H1 (cell line): ENCODE measurements at regions not wholly inside any gene's neighbourhood (a gene's known extent, or its start where the extent isn't known, plus 50 kb on each side); places are given as distances from the start of the nearest gene placed in this dataset.

ENCODE experiments used
- CTCF ChIA-PET: fragments of 300-600 bp; sonication (Branson Sonifier 250); formaldehyde crosslinking; loops from one replicate; lab custom pipeline; 2021; ENCODE audit not compliant: partially characterized antibody; lab: Charles Lee
- POLR2A ChIA-PET: fragments of 300-600 bp; sonication (Branson Sonifier 250); formaldehyde crosslinking; loops from one replicate; lab custom pipeline; 2021; ENCODE audit warnings: inconsistent platforms; ENCODE audit not compliant: partially characterized antibody; lab: Charles Lee
- DNase-seq, 2 experiments: peaks; one replicate each; pipeline versions ENCODE4 v3.0.0 to v3.0.0-alpha.2; 2010 to 2022; ENCODE audit warnings: low spot score in 2 of 2, low read depth in 1 of 2, mixed read lengths in 1 of 2
- FAIRE-seq: peaks from 2 replicates; lab custom pipeline; 2011; peaks lifted over from hg19 to GRCh38; lab: Jason Lieb, UNC
- H2AFZ ChIP-seq: 2 replicates; pipeline ENCODE4 v1.8.1; 2012; ENCODE audit warnings: low read length, inconsistent platforms
- H2AK5ac ChIP-seq: 2 replicates; pipeline ENCODE4 v1.6.1; 2013; ENCODE audit warnings: low read depth, low read length
- H2BK120ac ChIP-seq: replicated peaks from 2 replicates; pipeline ENCODE3; 2013; ENCODE audit warnings: low read depth, low read length, inconsistent platforms
- H2BK12ac ChIP-seq: 2 replicates; pipeline ENCODE4 v1.6.1; 2013; ENCODE audit warnings: low read depth, low read length
- H2BK15ac ChIP-seq: 2 replicates; pipeline ENCODE4 v1.6.1; 2013; ENCODE audit warnings: low read length
- H2BK20ac ChIP-seq: 2 replicates; pipeline ENCODE4 v1.6.1; 2013; ENCODE audit warnings: low read length
- H2BK5ac ChIP-seq: 2 replicates; pipeline ENCODE4 v1.6.1; 2013; ENCODE audit warnings: low read depth, low read length
- H3K14ac ChIP-seq: 2 replicates; pipeline ENCODE4 v1.6.1; 2013; ENCODE audit warnings: inconsistent platforms; ENCODE audit not compliant: insufficient read length
- H3K18ac ChIP-seq: 2 replicates; pipeline ENCODE4 v1.6.1; 2013; ENCODE audit warnings: low read length; ENCODE audit errors: extremely low read depth
- H3K23ac ChIP-seq: 2 replicates; pipeline ENCODE4 v1.6.1; 2013; ENCODE audit warnings: inconsistent platforms; ENCODE audit not compliant: insufficient read length
- H3K23me2 ChIP-seq: 2 replicates; pipeline ENCODE4 v1.6.1; 2013; ENCODE audit warnings: low read depth, low read length
- H3K27ac ChIP-seq: 2 replicates; pipeline ENCODE4 v1.6.1; 2011; ENCODE audit warnings: low read depth, low read length, inconsistent platforms
- H3K27me3 ChIP-seq, 4 experiments: replicated peaks in 1 of 4; 1 replicate in 1 of 4; 2 replicates in 3 of 4; pipeline versions ENCODE4 v1.6.1 to v1.8.1; 2011 to 2013; ENCODE audit warnings: low read length in 3 of 4, mild to moderate bottlenecking in 3 of 4, inconsistent platforms in 2 of 4, mixed read lengths in 2 of 4, moderate library complexity in 1 of 4; ENCODE audit not compliant: control insufficient read depth in 3 of 4, insufficient read depth in 3 of 4; ENCODE audit errors: extremely low read depth in 1 of 4
- H3K36me3 ChIP-seq, 4 experiments: 2 replicates each; pipeline versions ENCODE4 v1.6.1 to v1.8.1; 2011 to 2013; ENCODE audit warnings: mild to moderate bottlenecking in 4 of 4, low read length in 3 of 4, moderate library complexity in 2 of 4, control low read depth in 1 of 4, inconsistent platforms in 1 of 4; ENCODE audit not compliant: insufficient read depth in 4 of 4, control insufficient read depth in 2 of 4
- H3K4ac ChIP-seq: replicated peaks from 2 replicates; pipeline ENCODE3; 2013; ENCODE audit warnings: low read length, low read depth, mixed read lengths, inconsistent platforms; ENCODE audit not compliant: insufficient read length
- H3K4me1 ChIP-seq, 4 experiments: replicated peaks in 1 of 4; 1 replicate in 1 of 4; 2 replicates in 3 of 4; pipeline versions ENCODE4 v1.6.1 to v1.8.1; 2011 to 2013; ENCODE audit warnings: low read length in 3 of 4, inconsistent platforms in 2 of 4, mixed read lengths in 1 of 4; ENCODE audit not compliant: insufficient read depth in 4 of 4, control insufficient read depth in 3 of 4
- H3K4me2 ChIP-seq, 2 experiments: 2 replicates each; pipeline versions ENCODE4 v1.6.1 to v1.8.1; 2011 to 2013; ENCODE audit warnings: low read depth in 2 of 2, low read length in 2 of 2, control low read depth in 1 of 2, inconsistent platforms in 1 of 2, mild to moderate bottlenecking in 1 of 2; ENCODE audit not compliant: insufficient read depth in 1 of 2
- H3K4me3 ChIP-seq, 4 experiments: fragments of 200-600, 300-600 bp in 1 of 4; sonication (generic), shearing (Covaris generic), sonication (Bioruptor Twin) in 1 of 4; 2 replicates each; pipeline versions ENCODE4 v1.5.1 to v1.8.1; 2011 to 2016; ENCODE audit warnings: low read length in 4 of 4, low read depth in 3 of 4, control low read depth in 2 of 4, inconsistent platforms in 2 of 4, mild to moderate bottlenecking in 2 of 4, mixed read lengths in 1 of 4, moderate library complexity in 1 of 4; ENCODE audit not compliant: insufficient read depth in 2 of 4; ENCODE audit errors: extremely low read depth in 1 of 4
- H3K56ac ChIP-seq: replicated peaks from 2 replicates; pipeline ENCODE3; 2013; ENCODE audit warnings: low read depth, mild to moderate bottlenecking, mixed read lengths, low read length, inconsistent platforms; ENCODE audit not compliant: insufficient read length
- H3K79me1 ChIP-seq: 2 replicates; pipeline ENCODE4 v1.6.1; 2013; ENCODE audit warnings: low read depth, low read length, control low read depth
- H3K79me2 ChIP-seq, 2 experiments: 2 replicates each; pipeline versions ENCODE4 v1.6.1 to v1.8.1; 2012 to 2013; ENCODE audit warnings: low read length in 2 of 2, mild to moderate bottlenecking in 2 of 2, inconsistent platforms in 1 of 2; ENCODE audit not compliant: insufficient read depth in 2 of 2, control insufficient read depth in 1 of 2
- H3K9ac ChIP-seq, 4 experiments: replicated peaks in 1 of 4; 1 replicate in 1 of 4; 2 replicates in 3 of 4; pipeline versions ENCODE4 v1.6.1 to v1.8.1; 2011 to 2013; ENCODE audit warnings: low read depth in 3 of 4, low read length in 3 of 4, control low read depth in 2 of 4, mild to moderate bottlenecking in 2 of 4, moderate library complexity in 2 of 4, inconsistent platforms in 1 of 4; ENCODE audit errors: extremely low read depth in 1 of 4
- H3K9me3 ChIP-seq, 2 experiments: 2 replicates each; pipeline versions ENCODE4 v1.6.1 to v1.8.1; 2012 to 2013; ENCODE audit warnings: mild to moderate bottlenecking in 2 of 2, moderate library complexity in 2 of 2, control low read depth in 1 of 2, inconsistent platforms in 1 of 2, low read depth in 1 of 2, low read length in 1 of 2, mixed read lengths in 1 of 2; ENCODE audit not compliant: insufficient read depth in 2 of 2
- H4K20me1 ChIP-seq, 2 experiments: replicated peaks in 1 of 2; 2 replicates each; pipeline versions ENCODE3 to v1.8.1; 2011 to 2013; ENCODE audit warnings: inconsistent platforms in 2 of 2, low read length in 2 of 2, mild to moderate bottlenecking in 1 of 2; ENCODE audit not compliant: insufficient read depth in 2 of 2, control insufficient read depth in 1 of 2
- H4K5ac ChIP-seq: 2 replicates; pipeline ENCODE4 v1.6.1; 2013; ENCODE audit warnings: low read length, low read depth, mixed read lengths, inconsistent platforms; ENCODE audit not compliant: insufficient read length
- H4K8ac ChIP-seq: 2 replicates; pipeline ENCODE4 v1.8.0; 2013; ENCODE audit warnings: mild to moderate bottlenecking, moderate library complexity, low read length, inconsistent platforms; ENCODE audit not compliant: insufficient read depth; ENCODE audit errors: extremely low read depth
- H4K91ac ChIP-seq: replicated peaks from 2 replicates; pipeline ENCODE3; 2013; ENCODE audit warnings: low read length, mixed read lengths, inconsistent platforms; ENCODE audit not compliant: insufficient read length
- EP300 ChIP-seq, 2 experiments: IDR thresholded peaks; 1 replicate in 1 of 2; 2 replicates in 1 of 2; pipeline ENCODE4 v1.6.1; 2011 to 2012; ENCODE audit warnings: low read depth in 2 of 2, low read length in 2 of 2, mild to moderate bottlenecking in 2 of 2, borderline replicate concordance in 1 of 2, inconsistent platforms in 1 of 2, moderate library complexity in 1 of 2
- RNF2 ChIP-seq: fragments of 200-900, 300-1000 bp; sonication (generic); IDR thresholded peaks from 2 replicates; pipeline ENCODE4 v1.7.1; 2016; ENCODE audit warnings: borderline replicate concordance, low read depth, mild to moderate bottlenecking, antibody characterized with exemption, low read length; ENCODE audit not compliant: poor library complexity, severe bottlenecking; ENCODE audit errors: missing control alignments
- WGBS, 2 experiments: shearing (Covaris generic) in 1 of 2; methylation state at CpG; one replicate each; pipeline versions ENCODE4 v1.1.6 to v1.1.7; 2013 to 2015; ENCODE audit warnings: low lambda C conversion rate in 2 of 2, mixed read lengths in 2 of 2, inconsistent platforms in 1 of 2, low coverage in 1 of 2, missing lambda C conversion rate in 1 of 2; ENCODE audit not compliant: insufficient replicate concordance in 2 of 2, insufficient coverage in 1 of 2, insufficient read length in 1 of 2; ENCODE audit errors: extremely low coverage in 1 of 2, missing lambda C conversion rate in 1 of 2; 5-methylcytosine and 5-hydroxymethylcytosine counted together

- Histone ChIP-seq H3K36me3 (no peaks in the 10 kb centered on the region), H3K14ac (no peak overlapping the region), H3K4me2 (no peak overlapping the region), H3K27me3 (no peaks in the 10 kb centered on the region; a peak in 1 of 7 replicates), H3K4me3 (no peak overlapping the region), H3K23me2 (peaks cover 1% of the 10 kb centered on the region), H2BK12ac (no peak overlapping the region), H3K9ac (no peak overlapping the region), H3K27ac (no peak overlapping the region), H4K8ac (no peak overlapping the region), H3K9me3 (no peaks in the 10 kb centered on the region), H3K18ac (no peak overlapping the region), H3K4ac (no peak overlapping the region), H2BK5ac (no peak overlapping the region), H3K79me2 (no peaks in the 10 kb centered on the region; a peak in 1 of 4 replicates), H3K4me1 (peaks cover 0 to 11% (median 5%) of the 10 kb centered on the region in 4 experiments; a peak in 5 of 7 replicates), H2AK5ac (peak overlapping the region; percentile 82; the same call in 1 of the 2 replicates), H4K91ac (no peak overlapping the region), H3K79me1 (no peaks in the 10 kb centered on the region), H3K56ac (no peak overlapping the region), H4K5ac (no peak overlapping the region), H4K20me1 (peaks cover 0 to 1% of the 10 kb centered on the region in 2 experiments), H2BK15ac (peak overlapping the region; percentile 72; the same call in 1 of the 2 replicates), H2BK20ac (0 out of 2 replicates have a peak overlapping the region, but pooled peaks have one; percentile 72), H3K23ac (no peak overlapping the region), H2BK120ac (no peak overlapping the region), H2AFZ (no peak overlapping the region)
- DNase-seq (no peak), FAIRE-seq (no peak)
- WGBS, 2 experiments = 84% methylated on average over 8 of the region's 8 CpGs; no CpG with 5 or more reads in 1 of the 2 experiments
- ChIA-PET CTCF (interaction anchor here (0.8 to 4.6 kb wide), 9 partner anchors 8 to 285 kb away, joined by 3 to 38 read pairs (median 7); no protein-coding TSS in a partner anchor), POLR2A (interaction anchor here (1.4 to 1.5 kb wide), 2 partner anchors 14 to 27 kb away, joined by 3 to 4 read pairs; no protein-coding TSS in a partner anchor)
- TF ChIP-seq RNF2 (no peak), EP300 (IDR thresholded peaks at IDR 0.05; ENCODE audit: borderline replicate concordance in 1 of 2, low read depth in 2 of 2, low read length in 2 of 2) (no peak)
Observed at GRCh38 chr4:3856604-3857204, 90.5 kb downstream of the ADRA2C start.
